K562 (cell line): ENCODE measurements at regions not wholly inside any gene's neighbourhood (a gene's known extent, or its start where the extent isn't known, plus 50 kb on each side); places are given as distances from the start of the nearest gene placed in this dataset.

Experiments used
- CTCF ChIP-seq, 3 experiments: IDR thresholded peaks in 2 of 3; conservative IDR thresholded peaks in 1 of 3; 2 replicates each; pipeline ENCODE4 v1.5.1; 2011 to 2012; ENCODE audit warnings: low read length in 3 of 3, mild to moderate bottlenecking in 3 of 3, control low read depth in 2 of 3, improper control_type of control experiment in 1 of 3, inconsistent platforms in 1 of 3, low read depth in 1 of 3, mixed read lengths in 1 of 3, moderate library complexity in 1 of 3; ENCODE audit not compliant: insufficient read depth in 2 of 3
- HNRNPL ChIP-seq: fragments of 200-400 bp; formaldehyde crosslinking; IDR thresholded peaks from 2 replicates; pipeline ENCODE4 v1.6.1; 2017; ENCODE audit warnings: low read depth, mild to moderate bottlenecking, low read length
- POLR2AphosphoS5 ChIP-seq: IDR thresholded peaks from 2 replicates; pipeline ENCODE4 v1.6.1; 2011; ENCODE audit warnings: mild to moderate bottlenecking, low read depth, low read length, moderate library complexity; ENCODE audit not compliant: control insufficient read depth, insufficient read depth
- TAF1 ChIP-seq: IDR thresholded peaks from 2 replicates; pipeline ENCODE4 v1.6.1; 2011; ENCODE audit warnings: mild to moderate bottlenecking, low read length, moderate library complexity; ENCODE audit not compliant: insufficient read depth, control insufficient read depth, severe bottlenecking; ENCODE audit errors: extremely low read depth
- TRIM24 ChIP-seq, 2 experiments: fragments of 450-650 bp; IDR thresholded peaks; 2 replicates each; pipeline ENCODE4 v1.6.1; 2016

- TF ChIP-seq TAF1, result no peak
- TF ChIP-seq TRIM24 (IDR thresholded peaks at IDR 0.05), result no peak
- no peak for TF ChIP-seq HNRNPL
- no peak for TF ChIP-seq POLR2AphosphoS5
- TF ChIP-seq CTCF (IDR thresholded peaks at IDR 0.05 in 2 of 3, conservative IDR thresholded peaks at IDR 0.05 in 1 of 3; ENCODE audit: insufficient read depth in 2 of 3, low read depth in 1 of 3, low read length in 3 of 3), result no peak
Measured at GRCh38 chr15:38164507-38164906, 88.1 kb upstream of the SPRED1 start.
